GM11168 (cell line): ENCODE measurements at regions not wholly inside any gene's neighbourhood (a gene's known extent, or its start where the extent isn't known, plus 50 kb on each side); places are given as distances from the start of the nearest gene placed in this dataset.
"Not testable (repeated sequence)": the region's sequence is repeated elsewhere in the genome, so short reads cannot be mapped to it uniquely, and the experiment has no call there.

Experiments
- in situ Hi-C: fragments of 300-500 bp; cut with MboI; formaldehyde crosslinking; loops from one replicate; pipeline ENCODE4 v1.12.0; 2022; ENCODE audit warnings: low sequenced_read_pairs; ENCODE audit not compliant: unreplicated experiment

DNA sequence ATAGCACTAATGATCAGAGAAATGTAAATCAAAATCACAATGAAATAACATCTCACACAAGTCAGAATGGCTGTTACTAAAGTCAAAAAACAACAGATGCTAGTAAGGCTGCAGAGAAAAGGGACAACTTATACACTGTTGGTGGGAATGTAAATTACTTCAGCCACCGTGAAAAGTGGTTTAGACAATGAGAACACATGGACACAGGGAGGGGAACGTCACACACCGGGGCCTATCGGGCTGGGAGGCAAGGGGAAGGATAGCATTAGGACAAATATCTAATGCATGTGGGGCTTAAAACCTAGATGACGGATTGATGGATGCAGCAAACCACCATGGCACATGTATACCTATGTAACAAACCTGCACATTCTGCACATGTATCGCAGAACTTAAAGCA, 602.0 kb downstream of the SATB2 start:
- in situ Hi-C loops, result not testable (repeated sequence)

DNA sequence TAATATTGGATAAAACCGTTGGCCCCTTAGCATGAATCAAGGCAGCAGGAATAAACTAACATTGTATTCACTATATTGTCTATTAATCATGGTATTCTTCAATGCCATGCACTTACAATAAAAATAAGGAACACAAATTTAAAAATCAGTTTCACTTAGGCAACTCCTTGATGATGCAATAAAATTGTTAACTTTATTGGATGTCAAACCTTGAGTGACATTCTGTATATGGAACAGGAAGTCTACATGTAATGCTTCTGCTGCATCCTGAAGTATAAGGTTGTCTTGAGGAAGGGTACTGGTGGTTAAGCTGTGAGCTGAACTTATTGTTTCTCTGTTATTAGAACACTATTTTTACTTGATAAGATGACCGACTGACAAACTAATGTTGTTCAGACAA, 605.5 kb downstream of the SATB2 start:
- in situ Hi-C loops, result no loop called here

DNA sequence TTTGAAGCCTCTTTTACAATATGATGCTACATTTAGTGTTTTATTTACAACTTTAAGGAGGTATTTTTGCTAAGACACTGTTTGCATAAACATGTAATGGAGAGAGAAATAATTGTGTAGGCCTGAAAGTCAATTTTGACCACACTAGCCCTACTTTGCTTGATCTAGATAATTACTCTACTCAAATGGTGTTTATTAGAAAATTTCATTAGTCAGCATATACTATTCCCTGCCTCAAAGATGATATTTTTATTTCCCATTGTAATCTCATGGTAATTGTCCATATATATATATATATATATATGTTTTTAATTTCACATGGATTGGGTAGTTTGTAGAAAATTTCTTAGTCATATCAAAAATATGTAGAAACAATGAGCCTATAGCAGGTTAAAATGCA, 632.2 kb downstream of the SATB2 start:
- in situ Hi-C loops, result no loop called here

DNA sequence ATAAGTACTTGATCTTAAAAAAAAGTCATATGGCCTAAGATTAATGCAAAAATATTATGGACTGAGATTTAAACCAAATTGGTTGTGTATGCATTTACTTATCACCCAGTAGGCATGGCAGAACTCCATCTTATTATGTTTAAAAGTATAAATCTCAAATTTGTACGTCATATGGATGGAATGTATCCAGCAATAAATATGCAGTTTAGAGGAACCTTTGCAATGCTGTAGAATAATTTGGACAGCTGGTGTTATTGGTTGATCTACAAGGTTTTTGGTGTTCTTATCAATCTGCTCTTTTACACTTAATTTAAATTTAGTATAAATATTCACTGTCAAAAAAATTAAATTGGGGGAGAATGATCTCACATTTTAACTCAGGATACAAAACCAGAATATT, 640.2 kb downstream of the SATB2 start:
- in situ Hi-C loops, result no loop called here

DNA sequence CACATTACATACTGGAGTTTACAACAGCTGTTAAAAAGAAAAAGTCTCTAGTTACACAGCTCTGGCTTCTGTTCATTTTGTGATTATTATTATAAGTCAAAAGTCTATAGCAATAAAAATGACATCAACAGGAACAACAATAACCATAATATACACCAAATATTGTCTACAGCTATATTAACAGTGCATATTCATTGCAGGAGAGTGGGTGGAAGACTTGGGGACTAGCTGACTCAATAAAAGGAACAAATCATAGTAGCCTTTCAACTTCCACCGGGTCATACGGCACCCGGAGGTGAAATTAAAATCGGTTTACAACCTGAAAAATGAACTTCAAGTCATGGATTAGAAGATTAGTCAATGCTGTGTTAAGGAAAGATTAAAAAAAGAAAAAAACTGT, 642.1 kb downstream of the SATB2 start:
- in situ Hi-C loops, result no loop called here

DNA sequence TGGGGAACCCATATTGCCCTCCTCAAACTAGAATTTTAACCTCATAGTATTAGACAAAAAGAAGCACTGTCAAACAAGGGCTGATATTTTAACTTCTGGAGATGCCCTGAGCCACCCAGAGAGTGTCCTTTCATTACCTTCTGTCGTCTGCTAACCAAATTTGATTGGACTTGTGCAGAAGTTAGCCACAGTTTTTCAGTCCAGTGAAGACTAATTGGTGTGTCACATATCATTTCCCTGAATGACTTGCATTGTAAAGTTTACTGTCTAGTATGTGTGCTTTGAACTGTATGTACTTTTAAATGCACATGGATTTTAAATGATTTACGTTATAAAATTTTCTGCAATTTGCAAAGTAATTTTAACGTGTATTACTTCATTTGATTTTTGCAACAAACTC, 646.5 kb downstream of the SATB2 start:
- in situ Hi-C loops, result no loop called here

DNA sequence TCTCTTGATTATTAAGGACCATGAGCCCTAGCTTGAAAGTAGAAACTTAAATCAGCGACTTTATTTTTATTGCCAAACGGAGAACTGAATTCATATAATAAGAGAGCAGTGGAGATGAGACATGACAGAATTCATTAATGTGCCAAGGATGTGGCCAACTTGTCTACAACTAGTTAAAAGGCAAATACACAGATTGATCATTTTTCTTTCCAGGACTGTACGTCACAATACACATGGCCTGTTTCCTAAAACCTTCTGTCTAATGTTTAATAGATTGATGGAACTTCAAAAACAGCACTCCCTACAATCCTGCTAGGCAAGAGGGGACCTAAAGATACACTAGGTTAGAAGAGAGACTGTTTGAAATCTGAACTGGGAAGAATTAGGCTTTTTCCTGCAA, 647.8 kb downstream of the SATB2 start:
- in situ Hi-C loops, result no loop called here

DNA sequence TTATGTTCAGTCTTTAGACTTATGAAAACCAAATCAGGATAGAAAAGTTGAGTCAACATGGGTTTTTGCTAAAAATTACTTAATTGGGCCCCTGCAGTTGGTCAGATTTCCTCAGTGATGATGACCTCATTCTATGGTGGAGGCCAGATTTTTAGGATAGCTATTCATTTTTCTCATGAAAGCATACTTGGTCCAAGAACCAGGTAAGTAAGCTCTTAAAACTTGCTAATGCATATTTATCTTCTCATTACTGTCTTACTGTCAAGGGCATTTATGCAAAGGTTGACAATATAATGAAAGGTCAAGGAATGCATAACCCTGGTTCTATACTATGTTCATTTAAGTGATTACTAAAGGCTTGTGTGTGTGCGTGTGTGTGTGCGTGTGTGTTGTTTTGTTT, 650.6 kb downstream of the SATB2 start:
- in situ Hi-C loops, result no loop called here

DNA sequence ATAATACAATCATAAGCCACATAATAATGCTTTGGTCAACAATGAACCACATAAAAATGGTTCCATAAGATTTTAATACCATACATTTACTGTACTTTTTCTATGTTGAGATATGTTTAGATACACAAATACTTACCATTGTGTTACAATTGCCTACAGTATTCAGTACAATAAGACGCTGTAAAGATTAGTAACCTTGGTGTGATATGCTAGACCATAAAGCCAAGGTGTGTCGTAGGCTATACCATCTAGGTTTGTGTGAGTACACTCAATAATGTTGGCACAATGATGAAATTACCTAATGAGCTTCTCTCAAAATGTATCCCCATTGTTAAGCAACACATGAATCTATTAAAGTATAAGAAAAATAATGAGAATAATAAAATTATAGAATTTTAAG, 662.3 kb downstream of the SATB2 start:
- in situ Hi-C loops, result no loop called here

DNA sequence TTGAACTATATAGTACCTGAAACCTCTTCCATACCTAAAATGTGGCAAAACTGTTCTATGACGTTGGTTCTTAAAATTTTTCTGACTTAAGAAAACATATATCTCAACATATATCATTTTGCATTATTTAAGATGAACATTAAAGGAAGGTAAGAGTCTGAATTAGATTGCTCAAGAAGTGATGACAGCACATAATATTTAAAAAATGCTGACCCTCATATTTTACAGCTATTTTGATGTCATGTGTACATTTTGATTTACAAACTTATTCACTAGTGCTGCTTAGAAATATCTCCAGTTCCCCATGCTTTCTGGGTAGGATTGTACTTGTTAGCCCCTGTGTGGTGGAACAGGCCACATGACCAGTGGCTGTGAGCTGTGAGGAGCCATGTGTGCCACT, 666.1 kb downstream of the SATB2 start:
- in situ Hi-C loops, result no loop called here

DNA sequence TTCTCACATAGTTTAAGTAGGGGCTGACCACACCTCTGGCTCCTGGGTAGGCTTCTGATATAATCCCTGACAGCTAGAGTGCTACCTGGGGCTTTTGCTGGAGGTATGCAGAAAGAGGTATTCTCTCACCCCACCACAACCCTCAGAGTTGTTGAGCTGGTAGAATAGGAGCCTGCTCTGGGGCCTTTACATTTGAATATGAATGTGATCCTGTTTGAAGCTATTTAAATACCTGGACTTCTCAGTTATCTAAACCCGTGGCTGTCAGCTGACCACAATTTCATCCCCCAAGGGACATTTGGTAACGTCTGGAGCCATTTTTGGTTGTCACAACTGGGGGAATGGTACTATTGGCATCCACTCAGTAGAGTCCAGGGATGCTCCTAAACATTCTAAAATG, 669.1 kb downstream of the SATB2 start:
- in situ Hi-C loops, result no loop called here

DNA sequence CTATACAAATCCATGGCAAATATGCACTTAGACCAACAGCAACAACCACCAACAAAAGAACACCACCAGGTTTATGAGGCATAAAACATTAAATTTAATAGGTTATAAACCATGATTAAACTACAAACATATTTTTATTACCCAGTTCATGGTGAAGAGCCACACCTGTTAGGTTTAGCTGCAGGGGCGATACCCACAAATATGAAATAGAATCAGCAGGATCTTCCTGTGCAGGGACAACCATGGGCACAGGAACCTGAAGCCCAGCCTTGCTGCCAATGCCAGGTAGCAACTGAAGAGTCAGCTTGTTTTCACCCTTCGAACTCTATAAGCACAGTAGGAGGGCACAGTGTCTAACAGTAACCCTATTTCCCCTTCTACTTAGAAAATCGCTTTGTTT, 675.0 kb downstream of the SATB2 start:
- in situ Hi-C loops, result no loop called here

DNA sequence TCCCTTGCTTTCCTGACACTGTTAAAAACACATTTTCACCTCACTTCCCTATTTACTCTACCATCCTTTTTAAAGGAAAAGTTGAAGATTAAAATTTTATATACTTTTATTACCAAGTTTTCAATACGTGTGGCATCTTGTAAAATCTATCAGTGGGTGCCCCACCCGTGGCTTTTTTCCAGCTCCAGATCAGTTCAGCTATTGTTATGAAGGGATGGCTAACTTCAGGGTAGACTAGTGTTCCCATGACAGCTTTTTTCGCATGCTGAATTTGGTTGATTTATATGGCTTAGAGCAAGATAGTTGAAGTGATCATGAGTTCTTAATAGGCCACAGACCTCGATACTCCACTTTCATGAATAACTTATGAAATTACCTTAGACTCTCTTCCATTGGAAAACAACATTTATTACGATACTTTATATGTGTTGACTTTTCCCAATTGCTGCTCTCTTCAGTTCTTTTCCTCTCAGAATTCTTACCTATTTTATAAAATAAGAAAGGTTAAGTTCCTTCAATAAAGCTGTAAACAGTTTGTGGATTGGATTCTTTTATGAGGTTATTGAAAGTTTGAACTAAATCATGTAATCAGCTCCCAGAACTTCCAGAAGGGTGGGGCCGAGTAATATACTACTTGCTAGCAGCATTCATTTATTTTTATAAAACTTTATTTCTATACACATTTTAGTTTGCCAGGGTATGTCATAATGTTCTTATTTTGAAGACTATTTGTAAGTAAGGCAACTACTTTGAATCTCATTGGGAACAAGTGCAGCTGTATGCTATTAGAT, 680.9 kb downstream of the SATB2 start:
- in situ Hi-C loops, result no loop called here

DNA sequence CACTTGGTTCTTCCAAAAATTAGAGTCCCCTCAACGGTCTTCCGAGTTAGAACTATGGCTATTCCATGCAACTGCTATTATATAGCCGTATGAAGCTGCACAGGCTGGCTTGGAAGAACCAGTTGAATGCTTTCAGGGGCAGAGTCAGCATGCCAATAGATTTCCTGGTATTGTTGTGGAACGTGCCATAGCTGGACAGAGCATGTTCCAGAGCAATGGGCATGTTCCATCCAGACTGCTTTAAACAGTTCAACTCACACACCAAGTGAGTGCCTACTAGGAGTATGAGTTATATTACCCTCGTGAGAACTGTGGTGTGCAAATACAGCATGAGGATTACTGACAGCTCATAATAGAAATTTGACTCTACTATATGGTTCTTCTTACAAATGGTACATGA, 682.0 kb downstream of the SATB2 start:
- in situ Hi-C loops, result no loop called here

DNA sequence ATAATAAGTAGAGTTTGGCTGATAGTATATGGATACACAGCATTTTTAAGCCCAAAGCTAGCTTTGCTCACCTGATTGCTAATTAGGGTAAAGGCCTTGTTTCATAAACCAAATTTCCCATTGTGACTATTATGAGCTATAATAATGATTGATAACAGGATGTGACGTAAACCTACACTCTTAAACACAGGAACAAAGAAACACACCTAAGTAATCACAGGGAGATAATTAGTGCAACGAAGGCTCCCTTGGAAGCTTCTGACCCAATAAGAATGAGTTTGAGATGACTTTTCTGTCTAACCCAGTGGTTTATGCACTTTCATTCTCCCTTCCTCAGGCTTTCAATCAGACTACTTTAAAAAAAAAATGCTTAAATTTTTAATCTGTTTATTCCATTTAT, 683.2 kb downstream of the SATB2 start:
- in situ Hi-C loops, result no loop called here

DNA sequence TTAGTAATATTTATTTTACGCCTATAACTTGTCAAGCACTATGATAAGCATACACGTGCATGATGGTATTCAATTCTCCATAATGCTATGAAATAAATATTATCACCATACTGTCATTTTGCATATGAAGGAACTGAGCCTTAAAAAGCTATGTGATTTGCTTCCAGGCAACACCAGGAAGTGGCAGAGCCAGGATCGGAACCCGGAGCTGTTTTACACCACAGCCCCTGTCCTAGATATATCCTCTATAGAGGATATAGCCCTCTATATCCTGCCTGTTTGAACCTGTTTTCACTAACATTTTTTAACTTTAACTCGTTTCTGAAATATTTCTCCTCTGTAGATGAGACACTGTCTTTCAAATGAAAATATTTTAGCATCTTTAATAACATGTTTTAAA, 690.0 kb downstream of the SATB2 start:
- in situ Hi-C loops, result no loop called here

DNA sequence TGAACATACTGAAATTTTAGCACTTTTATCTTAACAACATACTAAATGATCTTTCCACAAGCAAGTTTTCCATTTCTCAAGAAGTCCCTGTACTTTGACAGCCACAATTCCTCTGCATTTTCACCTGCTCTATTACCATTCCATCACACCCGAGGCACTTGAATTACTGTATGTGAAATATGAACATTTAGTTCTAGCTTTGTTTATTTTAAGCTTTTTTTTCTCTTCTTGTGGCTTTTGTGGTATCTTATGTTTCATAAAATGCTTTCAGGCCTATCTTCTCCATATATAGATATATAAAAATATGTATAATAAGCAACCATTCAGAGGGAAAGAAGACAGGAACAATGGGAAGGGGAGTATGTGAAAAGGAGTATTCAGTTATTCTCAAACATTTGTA, 693.9 kb downstream of the SATB2 start:
- in situ Hi-C loops, result no loop called here

DNA sequence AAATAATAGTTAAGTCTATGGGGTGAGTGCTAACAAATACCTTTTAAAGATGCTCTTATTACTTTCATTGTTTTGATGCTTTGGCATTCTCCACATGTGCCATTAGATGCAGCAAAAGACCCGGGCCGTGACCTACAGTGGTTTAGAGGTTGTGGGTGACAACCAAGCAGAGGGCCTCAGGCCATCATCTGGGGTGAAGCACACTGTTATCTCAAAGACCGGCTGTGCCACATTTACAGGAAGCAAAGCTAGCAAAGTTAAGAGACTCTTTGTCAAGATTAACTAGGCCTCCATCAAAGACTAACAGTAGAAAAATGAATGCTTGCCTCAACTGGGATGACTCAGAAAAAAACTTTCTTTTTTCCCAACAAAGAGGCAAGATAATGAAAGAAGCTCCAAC, 695.3 kb downstream of the SATB2 start:
- in situ Hi-C loops, result no loop called here

DNA sequence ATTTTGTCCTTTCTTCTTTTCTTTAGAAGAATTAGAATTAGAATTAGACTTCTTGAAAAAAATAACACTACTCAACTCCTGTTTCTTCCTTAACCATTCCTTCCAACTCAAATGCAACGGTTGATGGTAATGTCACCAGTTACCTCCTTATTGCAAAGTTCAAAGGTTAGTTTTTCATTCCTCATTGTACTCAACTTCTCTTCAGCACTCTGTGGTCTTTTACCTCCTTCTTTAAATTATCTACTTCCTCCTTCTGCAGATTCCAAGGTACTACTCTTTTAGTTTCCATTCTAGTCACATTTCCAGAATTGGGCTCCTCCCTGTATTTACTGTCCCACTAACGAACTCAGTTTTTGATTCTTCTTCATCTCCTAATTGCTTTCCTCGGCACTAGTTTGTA, 700.7 kb downstream of the SATB2 start:
- in situ Hi-C loops, result no loop called here

DNA sequence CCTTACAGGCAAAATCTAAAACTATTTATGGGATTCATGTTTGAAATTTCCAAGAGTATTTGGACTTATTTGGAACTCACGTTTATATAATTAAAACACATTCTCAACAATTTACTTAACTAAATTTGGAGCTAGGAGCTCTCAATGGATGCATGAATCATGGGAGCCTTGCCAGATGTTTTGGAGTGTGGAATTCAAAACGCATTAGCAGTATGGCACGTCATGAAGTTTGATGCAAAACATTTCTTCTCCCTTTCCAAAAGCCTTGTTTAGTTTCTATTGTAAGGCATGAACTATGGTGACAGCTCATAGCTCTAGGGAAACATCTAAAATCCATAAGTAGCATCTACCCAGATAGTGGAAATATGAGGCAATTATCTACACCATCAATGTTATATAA, 701.6 kb downstream of the SATB2 start:
- in situ Hi-C loops, result no loop called here

DNA sequence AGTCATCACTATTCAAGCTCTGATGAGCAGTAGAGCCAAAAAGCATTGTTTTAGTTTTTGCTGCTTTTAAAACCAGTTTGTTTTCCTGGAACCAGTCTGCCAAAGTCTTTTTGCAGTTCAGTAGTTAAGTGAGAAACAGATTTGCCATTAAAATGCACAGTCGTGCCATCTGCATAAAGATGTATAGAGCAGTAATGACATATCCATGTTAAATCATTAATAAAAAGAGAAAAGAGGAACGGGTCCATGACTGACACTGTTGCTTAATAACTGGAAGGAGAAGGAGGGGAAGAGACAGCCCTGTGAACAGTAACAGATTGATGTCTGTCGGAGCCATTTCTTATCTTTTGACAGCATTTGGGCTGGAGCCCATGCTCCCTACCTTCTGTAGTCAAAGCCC, 704.6 kb downstream of the SATB2 start:
- in situ Hi-C loops, result no loop called here

DNA sequence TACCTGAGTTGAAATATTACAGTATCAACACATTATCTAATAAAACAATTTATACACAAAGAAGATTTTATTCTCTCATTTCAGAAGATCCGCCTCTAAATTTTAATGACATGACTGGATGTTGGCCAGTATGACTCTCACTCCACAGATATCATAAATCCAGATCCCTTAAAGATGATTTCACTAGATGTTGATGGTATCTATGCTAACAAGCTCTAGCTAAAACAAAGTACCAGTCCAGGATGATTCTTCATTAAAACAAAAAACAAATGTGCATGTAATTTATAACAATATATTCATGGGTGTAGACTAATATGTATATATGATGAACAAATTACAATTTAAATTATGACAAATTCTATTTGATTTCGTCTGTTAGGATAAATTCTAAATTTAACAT, 708.4 kb downstream of the SATB2 start:
- in situ Hi-C loops, result no loop called here
